ENCODE measurements at regions not wholly inside any gene's neighbourhood (a gene's known extent, or its start where the extent isn't known, plus 50 kb on each side); places are given as distances from the start of the nearest gene placed in this dataset.

DNA sequence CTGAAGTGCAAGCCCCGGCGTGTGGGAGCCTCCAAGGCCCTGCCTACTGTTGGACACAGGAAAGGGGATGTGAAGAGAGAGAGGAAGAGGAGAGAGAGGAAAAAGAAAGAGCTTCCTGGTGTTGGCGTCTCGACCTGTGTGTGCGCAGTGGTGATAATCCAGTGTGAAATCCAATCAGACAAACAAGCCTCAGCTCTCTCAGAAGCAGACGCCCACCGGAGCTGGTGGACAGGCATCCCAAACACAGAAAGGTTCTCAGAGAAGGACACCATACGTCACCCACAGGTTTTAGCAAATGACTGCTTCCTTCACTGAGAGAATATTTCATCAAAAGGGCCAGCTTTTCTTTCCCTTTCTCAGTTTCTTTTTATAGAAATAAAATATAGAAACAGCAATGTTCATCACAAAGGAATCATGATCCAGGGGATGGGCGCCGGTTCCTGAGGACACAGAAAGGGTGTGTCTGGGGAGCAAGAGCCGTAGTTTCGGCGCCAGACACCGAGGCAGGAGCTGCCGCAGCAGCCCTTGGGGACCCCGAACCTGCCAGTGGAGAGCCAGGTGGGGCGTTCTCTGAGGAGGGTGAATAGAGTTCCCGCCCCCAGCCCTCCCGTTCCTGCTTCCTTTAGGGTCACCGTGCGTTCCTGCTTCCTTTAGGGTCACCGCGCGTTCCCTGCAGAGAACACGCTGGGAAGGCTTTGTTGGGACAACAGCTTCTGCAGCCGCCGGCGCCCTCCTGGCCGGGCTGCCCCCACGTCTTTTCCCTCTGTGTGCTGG lies 145.8 kb upstream of the SOX1 start:
- Histone ChIP-seq H3K4me1 (ENCODE audit: insufficient read depth, low read length, poor library complexity, severe bottlenecking) (no peaks in the 10 kb centered on the region), H3K9me3 (ENCODE audit: low read depth, low read length, poor library complexity, severe bottlenecking) (no peaks in the 10 kb centered on the region), H3K4me3 (ENCODE audit: low read depth, low read length, poor library complexity, severe bottlenecking) (no peak overlapping the region), H3K27me3 (replicated peaks; ENCODE audit: insufficient read depth, low read depth, low read length, poor library complexity) (peaks cover 68% of the 10 kb centered on the region), H3K36me3 (ENCODE audit: insufficient read depth, low read length, poor library complexity, severe bottlenecking) (no peaks in the 10 kb centered on the region), H3K27ac (ENCODE audit: low read depth, low read length, poor library complexity, severe bottlenecking) (no peak overlapping the region)
- no peak for DNase-seq (ENCODE audit: low spot score)
- intact Hi-C loops (cut with micrococcal nuclease; ENCODE audit: unreplicated experiment), result no loop called here
- CTCF ChIA-PET, result no interaction called here
- BruUV-seq (replicated peaks), result no TSS peak
- TF ChIP-seq, protein P1, sequence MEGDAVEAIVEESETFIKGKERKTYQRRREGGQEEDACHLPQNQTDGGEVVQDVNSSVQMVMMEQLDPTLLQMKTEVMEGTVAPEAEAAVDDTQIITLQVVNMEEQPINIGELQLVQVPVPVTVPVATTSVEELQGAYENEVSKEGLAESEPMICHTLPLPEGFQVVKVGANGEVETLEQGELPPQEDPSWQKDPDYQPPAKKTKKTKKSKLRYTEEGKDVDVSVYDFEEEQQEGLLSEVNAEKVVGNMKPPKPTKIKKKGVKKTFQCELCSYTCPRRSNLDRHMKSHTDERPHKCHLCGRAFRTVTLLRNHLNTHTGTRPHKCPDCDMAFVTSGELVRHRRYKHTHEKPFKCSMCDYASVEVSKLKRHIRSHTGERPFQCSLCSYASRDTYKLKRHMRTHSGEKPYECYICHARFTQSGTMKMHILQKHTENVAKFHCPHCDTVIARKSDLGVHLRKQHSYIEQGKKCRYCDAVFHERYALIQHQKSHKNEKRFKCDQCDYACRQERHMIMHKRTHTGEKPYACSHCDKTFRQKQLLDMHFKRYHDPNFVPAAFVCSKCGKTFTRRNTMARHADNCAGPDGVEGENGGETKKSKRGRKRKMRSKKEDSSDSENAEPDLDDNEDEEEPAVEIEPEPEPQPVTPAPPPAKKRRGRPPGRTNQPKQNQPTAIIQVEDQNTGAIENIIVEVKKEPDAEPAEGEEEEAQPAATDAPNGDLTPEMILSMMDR (conservative IDR thresholded peaks at IDR 0.05; ENCODE audit: low read depth, low read length), result no peak
- TF ChIP-seq EZH2 (IDR thresholded peaks at IDR 0.05; ENCODE audit: borderline replicate concordance, low read depth, low read length, poor library complexity, severe bottlenecking), result no peak
- POLR2A ChIA-PET (ENCODE audit: low non-redundant PET), result no interaction called here

DNA sequence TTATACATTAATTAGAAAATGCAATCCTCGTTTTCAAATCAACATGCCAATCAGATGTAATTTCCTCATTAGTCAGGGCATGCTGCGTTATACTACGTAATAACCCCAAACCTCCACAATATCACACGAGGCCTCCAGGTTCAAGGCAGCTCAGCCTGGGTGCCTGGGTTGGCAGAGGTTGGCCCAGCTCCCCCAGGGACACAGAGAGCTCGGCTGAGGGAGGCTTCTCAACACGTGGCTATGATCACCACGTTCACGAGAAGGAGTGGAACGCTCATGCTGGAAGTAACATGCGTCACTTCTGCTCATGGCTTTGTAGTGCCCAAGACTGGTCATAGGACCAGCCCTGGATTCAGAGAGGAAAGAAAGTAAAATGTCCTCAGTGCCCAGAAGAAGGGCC lies 144.9 kb upstream of the SOX1 start:
- Histone ChIP-seq H3K4me3 (ENCODE audit: low read depth, low read length, poor library complexity, severe bottlenecking) (no peak overlapping the region), H3K36me3 (ENCODE audit: insufficient read depth, low read length, poor library complexity, severe bottlenecking) (no peaks in the 10 kb centered on the region), H3K9me3 (ENCODE audit: low read depth, low read length, poor library complexity, severe bottlenecking) (no peaks in the 10 kb centered on the region), H3K4me1 (ENCODE audit: insufficient read depth, low read length, poor library complexity, severe bottlenecking) (no peaks in the 10 kb centered on the region), H3K27ac (ENCODE audit: low read depth, low read length, poor library complexity, severe bottlenecking) (no peak overlapping the region), H3K27me3 (replicated peaks; ENCODE audit: insufficient read depth, low read depth, low read length, poor library complexity) (peaks cover 77% of the 10 kb centered on the region)
- BruUV-seq (replicated peaks), result no TSS peak
- CTCF ChIA-PET, result no interaction called here
- intact Hi-C loops (cut with micrococcal nuclease; ENCODE audit: unreplicated experiment), result no loop called here
- POLR2A ChIA-PET (ENCODE audit: low non-redundant PET), result no interaction called here
- no peak for DNase-seq (ENCODE audit: low spot score)
- no peak for TF ChIP-seq EZH2 (IDR thresholded peaks at IDR 0.05; ENCODE audit: borderline replicate concordance, low read depth, low read length, poor library complexity, severe bottlenecking)
- TF ChIP-seq, protein P1 (conservative IDR thresholded peaks at IDR 0.05; ENCODE audit: low read depth, low read length), result no peak

DNA sequence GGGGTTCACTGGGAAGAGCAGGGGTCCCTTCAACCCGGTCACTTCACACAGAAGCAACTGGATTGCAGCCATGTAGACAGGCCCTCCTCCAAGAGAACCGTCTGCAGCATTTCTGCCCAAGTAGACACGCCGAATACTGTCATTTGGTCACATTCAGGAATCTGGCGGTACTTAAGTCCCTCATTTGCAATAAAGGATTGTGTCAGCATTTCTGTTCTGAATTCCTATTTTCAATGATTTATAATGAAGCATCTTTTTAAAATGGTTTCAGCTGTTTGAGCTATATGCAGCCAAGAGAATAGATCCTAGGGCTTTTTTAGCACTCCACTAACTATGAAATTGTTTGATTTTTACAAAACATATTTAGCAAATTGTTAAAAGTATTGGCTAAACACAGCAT lies 143.5 kb upstream of the SOX1 start:
- ChIA-PET CTCF (no interaction called here), POLR2A (ENCODE audit: low non-redundant PET) (no interaction called here)
- Histone ChIP-seq H3K4me3 (ENCODE audit: low read depth, low read length, poor library complexity, severe bottlenecking) (no peak overlapping the region), H3K9me3 (ENCODE audit: low read depth, low read length, poor library complexity, severe bottlenecking) (no peaks in the 10 kb centered on the region), H3K4me1 (ENCODE audit: insufficient read depth, low read length, poor library complexity, severe bottlenecking) (no peaks in the 10 kb centered on the region), H3K27me3 (replicated peaks; ENCODE audit: insufficient read depth, low read depth, low read length, poor library complexity) (peaks cover 84% of the 10 kb centered on the region), H3K36me3 (ENCODE audit: insufficient read depth, low read length, poor library complexity, severe bottlenecking) (no peaks in the 10 kb centered on the region), H3K27ac (ENCODE audit: low read depth, low read length, poor library complexity, severe bottlenecking) (no peak overlapping the region)
- intact Hi-C loops (cut with micrococcal nuclease; ENCODE audit: unreplicated experiment), result no loop called here
- TF ChIP-seq, protein P1 (conservative IDR thresholded peaks at IDR 0.05; ENCODE audit: low read depth, low read length), result no peak
- TF ChIP-seq EZH2 (IDR thresholded peaks at IDR 0.05; ENCODE audit: borderline replicate concordance, low read depth, low read length, poor library complexity, severe bottlenecking), result no peak
- no peak for DNase-seq (ENCODE audit: low spot score)
- BruUV-seq (replicated peaks), result no TSS peak

Data from A673 (cell line).